T-helper 17 cell (primary cell): ENCODE measurements at regions not wholly inside any gene's neighbourhood (a gene's known extent, or its start where the extent isn't known, plus 50 kb on each side); places are given as distances from the start of the nearest gene placed in this dataset.

Experiments used
- ATAC-seq: fragments of 150-1000 bp; cut with Tn5 transposase; 2 replicates; pipeline ENCODE4 v1.10.0; 2021; ENCODE audit warnings: mild to moderate bottlenecking, moderate library complexity
- DNase-seq, 3 donors: peaks; one replicate each; pipeline versions ENCODE4 v3.0.0 to v3.0.0-alpha.2; 2020 to 2021
- H3K9me3 ChIP-seq: one replicate; pipeline ENCODE4 v1.7.0; 2013; ENCODE audit warnings: low read length, mild to moderate bottlenecking; ENCODE audit not compliant: control insufficient read depth, poor library complexity, severe bottlenecking
- H3K27ac Mint-ChIP-seq: one replicate; pipeline ENCODE4 v1.8.0; 2022; ENCODE audit warnings: mild to moderate bottlenecking, moderate library complexity, mixed read lengths
- H3K27me3 Mint-ChIP-seq: one replicate; pipeline ENCODE4 v1.8.0; 2022; ENCODE audit warnings: mixed read lengths
- H3K36me3 Mint-ChIP-seq: one replicate; pipeline ENCODE4 v1.8.0; 2022; ENCODE audit warnings: low read depth, mixed read lengths
- H3K4me1 Mint-ChIP-seq: one replicate; pipeline ENCODE4 v1.8.0; 2022; ENCODE audit warnings: mild to moderate bottlenecking, mixed read lengths
- H3K4me3 Mint-ChIP-seq: one replicate; pipeline ENCODE4 v1.8.0; 2022; ENCODE audit warnings: mild to moderate bottlenecking, moderate library complexity, mixed read lengths

DNA sequence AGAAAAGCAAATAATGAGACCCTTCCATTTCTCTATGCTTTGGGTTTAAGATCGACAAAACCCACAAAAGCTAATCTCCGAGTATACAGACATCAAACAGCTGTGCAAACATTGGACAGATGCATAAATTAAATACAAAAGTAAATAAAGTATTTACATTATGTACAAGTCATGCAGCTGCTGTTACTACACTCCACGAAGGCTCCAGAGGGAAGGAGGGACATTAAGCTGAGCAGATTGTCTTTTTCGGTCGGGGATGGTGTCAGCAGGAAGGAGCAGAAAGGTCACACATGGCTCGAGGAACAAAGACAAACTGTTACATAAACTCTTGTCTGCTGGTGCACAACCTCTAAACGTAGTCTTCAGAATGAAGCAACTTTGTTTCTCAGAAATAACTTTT lies 88.8 kb upstream of the BARX2 start:
- Mint-ChIP-seq H3K4me3 (no peak overlapping the region), H3K27me3 (peaks cover 63% of the 10 kb centered on the region), H3K36me3 (peaks cover 2% of the 10 kb centered on the region), H3K4me1 (peaks cover 8% of the 10 kb centered on the region), H3K27ac (no peak overlapping the region)
- ATAC-seq (no peak), DNase-seq (no peak)
- no peaks in the 10 kb centered on the region for H3K9me3 ChIP-seq

DNA sequence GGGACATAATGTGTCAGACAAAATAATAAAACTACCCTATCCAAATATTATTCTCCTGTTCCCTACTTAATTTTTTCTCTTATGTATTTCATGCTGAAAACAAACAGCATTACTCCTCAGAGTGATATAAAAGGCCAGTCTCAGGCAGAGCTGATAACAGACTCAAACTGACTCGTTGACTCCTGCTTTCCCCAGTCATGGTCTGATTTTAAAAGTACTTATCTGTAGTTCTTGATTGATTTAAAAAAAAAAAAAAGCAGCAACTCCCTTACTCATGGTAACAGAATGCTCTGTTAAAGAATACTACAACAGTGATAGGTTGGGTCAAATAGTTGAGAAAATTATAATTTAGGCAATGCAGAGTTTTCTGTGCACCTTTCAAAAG lies 90.3 kb upstream of the BARX2 start:
- ATAC-seq = no peak
- Mint-ChIP-seq H3K27ac (no peak overlapping the region), H3K4me3 (no peak overlapping the region), H3K27me3 (peaks cover 57% of the 10 kb centered on the region), H3K4me1 (peaks cover 15% of the 10 kb centered on the region), H3K36me3 (peaks cover 2% of the 10 kb centered on the region)
- no peak for DNase-seq
- H3K9me3 ChIP-seq = no peaks in the 10 kb centered on the region

DNA sequence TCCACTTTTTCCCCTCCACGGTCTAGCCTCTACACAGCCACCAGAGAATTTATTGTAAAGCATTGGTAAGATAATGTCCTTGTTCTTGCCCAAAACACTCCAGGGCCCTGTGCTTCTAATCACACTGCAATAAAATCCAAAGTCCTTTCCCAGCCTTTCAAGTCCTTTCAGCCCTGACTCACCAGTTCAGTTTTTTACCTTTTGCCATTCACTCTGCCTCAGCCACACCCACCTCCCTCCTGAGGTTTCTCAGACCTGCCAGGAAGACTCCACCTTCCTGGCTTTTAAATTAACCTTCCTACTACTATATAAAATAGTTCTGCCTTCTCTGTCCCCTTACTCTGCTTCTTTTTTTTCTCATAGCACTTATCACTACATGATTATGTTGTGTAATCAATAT lies 91.0 kb upstream of the ARHGAP32 start:
- DNase-seq (no peak), ATAC-seq (no peak)
- H3K9me3 ChIP-seq = no peaks in the 10 kb centered on the region
- peaks cover 21% of the 10 kb centered on the region for H3K4me1 Mint-ChIP-seq
- peaks cover 5% of the 10 kb centered on the region for H3K36me3 Mint-ChIP-seq
- peaks cover 38% of the 10 kb centered on the region for H3K27me3 Mint-ChIP-seq
- no peak overlapping the region for H3K4me3 Mint-ChIP-seq
- no peak overlapping the region for H3K27ac Mint-ChIP-seq

DNA sequence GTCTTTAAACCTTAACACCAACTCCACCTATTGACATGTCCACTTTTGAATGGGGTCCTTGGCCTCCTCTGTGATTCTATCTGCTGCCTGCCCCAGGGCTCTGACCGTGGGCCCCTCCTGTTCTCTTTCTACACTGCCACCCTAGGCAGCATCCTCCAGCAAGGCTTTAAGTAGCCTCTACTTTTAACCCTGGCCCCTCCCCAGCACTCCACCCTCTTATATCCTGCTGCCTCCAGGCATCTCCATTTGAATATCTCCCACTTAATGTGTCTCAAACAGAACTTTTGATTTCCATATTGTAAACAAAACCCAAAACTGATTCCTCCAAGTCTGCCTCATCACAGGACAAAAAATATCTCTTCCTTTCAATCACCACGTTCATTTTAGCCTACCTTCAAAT lies 90.5 kb upstream of the ARHGAP32 start:
- H3K4me1 Mint-ChIP-seq = peaks cover 21% of the 10 kb centered on the region
- ATAC-seq = no peak
- no peak overlapping the region for H3K27ac Mint-ChIP-seq
- peaks cover 40% of the 10 kb centered on the region for H3K27me3 Mint-ChIP-seq
- H3K4me3 Mint-ChIP-seq = peak overlapping the region; percentile 3
- no peaks in the 10 kb centered on the region for H3K9me3 ChIP-seq
- H3K36me3 Mint-ChIP-seq = peaks cover 5% of the 10 kb centered on the region
- no peak for DNase-seq

DNA sequence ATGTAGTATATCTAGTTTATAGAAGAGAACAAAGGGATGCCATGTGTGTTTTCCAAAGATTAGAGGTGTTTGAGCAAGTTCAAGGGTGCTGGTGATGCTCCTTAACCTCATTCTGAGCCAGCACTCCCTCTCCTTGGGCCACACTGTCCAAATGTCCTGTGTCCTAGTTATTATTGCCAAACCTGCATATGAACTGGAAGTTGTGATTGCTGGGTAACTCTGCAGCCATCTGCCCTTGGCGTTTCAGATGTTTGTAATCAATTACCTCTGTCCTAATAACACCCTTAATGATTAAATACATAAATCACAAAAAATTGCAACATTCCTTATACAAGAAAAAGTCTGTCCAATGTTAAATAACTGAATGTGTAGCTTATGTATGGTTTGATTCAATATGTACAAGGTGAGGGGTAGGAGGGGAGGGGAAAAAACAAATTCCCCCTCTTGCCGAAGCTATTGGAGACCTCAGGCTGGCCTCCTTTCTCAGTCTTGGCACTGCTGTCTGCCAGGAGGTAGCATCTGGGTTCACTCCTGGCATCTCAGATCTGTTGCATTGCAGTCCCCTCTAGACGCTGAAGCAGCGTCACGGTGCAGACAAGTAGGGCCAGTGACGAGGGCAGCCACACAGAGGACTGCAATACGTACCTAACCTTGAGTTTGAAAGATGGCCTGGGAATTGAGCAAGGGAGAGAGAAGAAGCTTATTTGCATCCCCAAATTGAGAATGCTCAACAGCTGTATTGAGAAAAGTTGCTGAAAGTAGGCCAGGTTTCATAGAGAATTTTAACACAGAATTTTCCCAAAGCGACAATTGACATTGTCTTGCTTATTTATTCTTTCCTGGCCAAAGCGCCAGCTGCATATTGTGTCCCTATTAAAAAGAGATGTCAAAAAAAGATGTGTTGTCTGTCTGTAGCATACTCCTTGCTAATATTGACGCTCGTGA lies 89.6 kb upstream of the ARHGAP32 start:
- Mint-ChIP-seq H3K36me3 (peaks cover 7% of the 10 kb centered on the region), H3K4me1 (peaks cover 23% of the 10 kb centered on the region), H3K27ac (no peak overlapping the region), H3K4me3 (no peak overlapping the region), H3K27me3 (peaks cover 43% of the 10 kb centered on the region)
- ATAC-seq (no peak), DNase-seq (no peak)
- H3K9me3 ChIP-seq = no peaks in the 10 kb centered on the region

DNA sequence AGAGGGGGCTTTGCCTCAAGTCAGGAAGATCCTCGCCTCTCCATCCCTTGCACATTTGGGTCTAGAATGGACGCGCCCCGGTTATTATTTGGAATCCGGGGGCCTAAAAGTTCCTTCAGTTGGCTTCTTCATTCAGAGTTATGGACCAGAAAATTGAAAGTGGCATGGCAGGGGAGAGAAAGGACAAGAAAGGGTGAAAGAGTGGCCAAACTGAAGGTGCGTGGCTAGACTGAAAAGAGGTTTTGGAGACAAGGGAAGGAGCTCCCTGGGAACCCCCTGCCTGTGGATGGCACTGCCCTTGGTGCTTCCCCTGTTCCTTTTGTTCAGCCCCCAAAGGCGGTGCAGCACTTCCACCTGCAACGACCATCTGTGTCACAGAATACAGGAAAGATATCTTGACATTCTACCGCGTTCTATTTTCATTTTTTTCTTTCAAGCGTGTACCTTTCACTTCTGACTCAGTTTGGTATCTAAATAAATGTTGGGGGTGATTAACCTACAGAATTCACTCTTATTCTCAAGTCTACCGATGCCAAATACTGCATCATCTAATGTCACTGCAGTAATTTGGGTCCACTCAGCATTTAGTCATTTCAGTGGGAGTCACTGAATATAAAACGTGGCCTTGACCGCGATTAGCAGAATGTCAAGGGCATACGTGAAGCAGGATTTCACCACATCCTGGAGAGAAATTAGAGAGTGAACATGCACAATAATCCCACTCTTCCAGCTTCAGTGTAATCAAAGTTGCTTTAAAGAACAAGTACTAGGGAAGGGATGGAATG lies 88.1 kb upstream of the ARHGAP32 start:
- peaks cover 7% of the 10 kb centered on the region for H3K36me3 Mint-ChIP-seq
- no peaks in the 10 kb centered on the region for H3K9me3 ChIP-seq
- H3K27ac Mint-ChIP-seq = peak overlapping the region; percentile 93
- peaks cover 23% of the 10 kb centered on the region for H3K4me1 Mint-ChIP-seq
- H3K4me3 Mint-ChIP-seq = peak overlapping the region; percentile 86
- peaks cover 48% of the 10 kb centered on the region for H3K27me3 Mint-ChIP-seq
- no peak for ATAC-seq
- DNase-seq = no peak

DNA sequence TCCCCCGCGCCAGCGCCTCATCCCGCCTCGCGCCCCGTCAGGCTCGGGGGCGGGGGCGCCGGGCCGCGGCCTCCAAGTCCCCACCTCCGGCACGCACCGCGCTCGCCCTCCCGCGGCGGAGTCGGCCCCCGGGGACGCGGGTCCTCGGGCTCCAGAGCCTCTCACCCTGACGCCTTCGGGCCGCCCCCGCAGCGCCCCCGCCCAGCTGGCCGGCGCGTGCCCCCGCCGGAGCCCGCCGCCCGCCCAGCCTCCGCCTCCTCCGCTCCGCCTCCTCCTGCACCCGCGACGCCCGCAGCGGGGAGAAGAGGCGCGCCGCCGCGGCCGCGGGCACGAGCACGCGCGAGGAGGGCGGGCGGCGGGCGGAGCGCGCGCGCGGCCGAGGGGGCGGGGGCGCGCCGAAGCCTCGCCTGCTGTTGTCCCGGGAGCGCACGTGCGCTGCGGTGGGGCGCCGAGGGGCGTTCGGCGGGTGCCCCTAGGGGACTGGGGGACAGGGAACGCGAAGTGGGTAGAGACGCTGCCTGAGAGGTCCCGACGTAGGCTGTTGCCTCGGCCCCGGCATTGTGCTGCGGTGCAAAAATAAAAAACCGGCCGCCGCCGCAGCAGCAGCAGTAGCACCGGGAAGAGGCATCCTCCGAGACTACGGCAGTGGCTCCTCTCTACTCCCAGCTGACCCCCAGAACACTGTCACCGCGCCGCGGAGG lies 87.4 kb upstream of the ARHGAP32 start:
- peaks cover 23% of the 10 kb centered on the region for H3K4me1 Mint-ChIP-seq

DNA sequence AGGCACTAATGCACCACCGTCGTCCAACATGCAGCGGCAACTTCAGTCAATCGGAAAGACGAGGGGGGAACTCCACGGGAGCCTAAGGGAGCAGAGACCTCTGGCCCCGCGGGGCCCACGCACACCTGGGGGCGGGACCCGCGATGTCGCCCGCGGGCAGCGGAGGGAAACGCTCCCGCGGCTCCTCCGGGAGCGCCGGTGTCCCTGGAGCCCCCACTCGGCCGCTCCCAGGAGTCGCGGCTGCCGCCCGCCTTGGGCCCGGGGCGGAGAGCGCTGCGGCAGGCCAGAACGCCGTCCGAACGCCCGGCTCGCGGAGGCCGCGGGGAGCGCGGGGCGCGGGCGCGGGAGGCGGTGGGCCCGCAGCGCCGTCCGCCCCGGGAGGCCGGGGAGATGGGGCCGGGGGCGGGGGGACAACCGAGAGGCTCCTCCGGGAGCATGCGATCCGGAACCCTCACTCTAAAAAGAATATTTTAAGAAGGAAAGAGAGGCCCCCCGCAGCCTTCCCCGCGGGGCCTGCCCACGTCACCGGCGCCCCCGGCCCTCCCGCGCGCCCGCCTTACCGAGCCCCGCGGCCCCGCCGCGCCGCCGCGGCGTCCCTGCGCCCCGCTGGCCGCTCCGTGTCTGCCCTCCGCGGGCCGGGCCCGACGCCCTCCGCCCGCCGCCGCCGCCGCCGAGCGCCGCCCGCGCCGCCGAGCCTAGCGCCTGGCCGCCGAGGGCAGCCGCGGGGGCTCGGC lies 86.6 kb upstream of the ARHGAP32 start:
- ATAC-seq (no peak), DNase-seq (peak in 1 of 3 donors; percentile 8)
- no peaks in the 10 kb centered on the region for H3K9me3 ChIP-seq
- no peak overlapping the region for H3K27ac Mint-ChIP-seq
- peaks cover 7% of the 10 kb centered on the region for H3K36me3 Mint-ChIP-seq
- peaks cover 23% of the 10 kb centered on the region for H3K4me1 Mint-ChIP-seq
- H3K27me3 Mint-ChIP-seq = peaks cover 55% of the 10 kb centered on the region
- peak overlapping the region; percentile 90 for H3K4me3 Mint-ChIP-seq

More for the DNA sequence above, 87.4 kb upstream of the ARHGAP32 start:
- ATAC-seq (peak; percentile 86), DNase-seq (peak; percentile 50 to 69 (median 68))
- Mint-ChIP-seq H3K27me3 (peaks cover 48% of the 10 kb centered on the region), H3K4me3 (peak overlapping the region; percentile 86), H3K36me3 (peaks cover 7% of the 10 kb centered on the region), H3K27ac (peak overlapping the region; percentile 93)
- no peaks in the 10 kb centered on the region for H3K9me3 ChIP-seq

DNA sequence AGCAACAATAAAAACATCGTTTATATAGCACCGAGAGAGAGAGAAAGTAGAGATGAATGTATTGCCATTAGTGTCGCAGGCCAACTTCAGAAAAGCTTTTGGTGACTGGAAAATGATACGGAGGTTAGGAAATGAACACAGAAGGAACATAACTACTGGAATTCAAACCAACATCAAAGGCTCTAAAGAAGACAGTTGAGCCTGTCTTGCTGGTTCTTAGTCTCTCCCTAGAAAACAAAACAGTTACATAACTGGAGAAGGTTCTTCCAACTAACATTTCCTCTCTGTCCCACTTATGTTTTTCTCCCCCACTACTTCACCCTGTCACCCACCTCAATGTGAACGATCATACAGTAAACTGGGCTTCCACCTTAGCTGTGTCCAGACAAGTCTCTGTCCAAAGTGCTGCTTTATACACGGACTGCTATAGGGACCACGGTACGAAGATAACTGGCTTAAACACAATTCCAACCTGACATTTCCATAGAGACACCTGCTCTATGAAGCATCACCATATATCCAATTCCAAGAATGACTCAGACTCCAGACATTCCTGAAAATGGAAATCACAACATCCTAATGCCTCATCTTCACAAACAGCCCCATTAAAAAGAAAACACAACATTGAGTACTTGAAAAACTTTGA lies 85.2 kb upstream of the ARHGAP32 start:
- peaks cover 5% of the 10 kb centered on the region for H3K36me3 Mint-ChIP-seq
- H3K9me3 ChIP-seq = no peaks in the 10 kb centered on the region
- ATAC-seq = no peak
- H3K4me3 Mint-ChIP-seq = peak overlapping the region; percentile 90
- H3K4me1 Mint-ChIP-seq = peaks cover 15% of the 10 kb centered on the region
- peaks cover 48% of the 10 kb centered on the region for H3K27me3 Mint-ChIP-seq
- no peak for DNase-seq
- no peak overlapping the region for H3K27ac Mint-ChIP-seq

DNA sequence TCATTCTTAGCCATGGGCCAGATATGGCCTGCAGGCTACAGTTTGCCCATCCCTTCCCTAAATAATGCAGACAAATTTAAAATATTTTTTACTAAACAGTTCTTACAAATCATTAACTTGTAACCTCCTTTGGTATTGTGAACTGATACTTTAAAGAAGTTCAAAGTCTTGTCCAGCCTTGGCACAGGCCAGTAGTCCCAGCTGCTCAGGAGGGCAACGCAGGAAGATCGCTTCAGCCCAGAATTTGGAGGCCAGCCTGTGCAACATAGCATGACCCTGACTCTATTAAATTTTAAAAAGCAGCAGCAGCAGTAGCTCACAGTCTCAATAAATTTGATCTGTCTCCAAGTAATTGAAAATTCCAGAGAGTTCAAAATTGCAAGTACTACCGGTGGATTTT lies 83.7 kb upstream of the ARHGAP32 start:
- ATAC-seq (no peak), DNase-seq (no peak)
- peaks cover 12% of the 10 kb centered on the region for H3K4me1 Mint-ChIP-seq
- peaks cover 5% of the 10 kb centered on the region for H3K36me3 Mint-ChIP-seq
- no peak overlapping the region for H3K4me3 Mint-ChIP-seq
- no peaks in the 10 kb centered on the region for H3K9me3 ChIP-seq
- H3K27ac Mint-ChIP-seq = no peak overlapping the region
- H3K27me3 Mint-ChIP-seq = peaks cover 46% of the 10 kb centered on the region

DNA sequence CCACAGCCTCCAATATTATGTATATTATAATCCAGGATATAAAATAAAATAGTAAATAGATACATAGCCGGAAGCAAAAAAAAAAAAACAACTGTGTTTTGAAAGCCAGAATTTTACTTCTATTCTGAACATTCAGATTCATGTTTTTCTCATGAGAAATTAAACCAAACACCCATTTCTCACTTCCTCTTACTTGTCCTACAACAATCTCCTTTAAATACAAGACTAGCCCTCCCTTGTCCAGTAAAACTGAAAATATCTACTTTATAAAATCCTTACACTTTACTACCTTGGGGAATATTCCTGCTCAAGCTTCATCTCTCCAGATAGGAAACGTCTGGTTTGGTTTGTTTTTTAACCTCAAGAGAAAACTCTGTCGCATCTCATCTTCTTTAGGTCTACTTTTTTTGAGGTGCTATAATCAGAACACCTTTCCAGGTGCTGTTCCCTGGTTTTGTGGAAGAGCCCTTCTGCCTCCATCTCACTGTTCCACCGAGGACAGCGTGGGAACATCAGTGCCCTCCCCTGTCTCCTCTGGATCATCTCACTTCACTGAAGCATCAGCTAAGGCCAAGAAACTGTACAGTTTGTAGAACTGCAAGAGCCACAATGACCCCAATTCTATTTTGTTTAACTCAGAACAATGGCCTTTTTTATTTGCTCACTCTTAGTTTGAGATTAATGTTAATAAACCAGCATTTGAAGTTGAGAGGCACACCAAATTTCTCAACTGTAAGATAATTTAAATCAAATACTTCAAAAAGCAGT lies 82.0 kb upstream of the ARHGAP32 start:
- Mint-ChIP-seq H3K27me3 (peaks cover 40% of the 10 kb centered on the region), H3K4me1 (peaks cover 4% of the 10 kb centered on the region), H3K4me3 (no peak overlapping the region), H3K27ac (no peak overlapping the region), H3K36me3 (peaks cover 2% of the 10 kb centered on the region)
- no peaks in the 10 kb centered on the region for H3K9me3 ChIP-seq
- no peak for DNase-seq
- no peak for ATAC-seq

DNA sequence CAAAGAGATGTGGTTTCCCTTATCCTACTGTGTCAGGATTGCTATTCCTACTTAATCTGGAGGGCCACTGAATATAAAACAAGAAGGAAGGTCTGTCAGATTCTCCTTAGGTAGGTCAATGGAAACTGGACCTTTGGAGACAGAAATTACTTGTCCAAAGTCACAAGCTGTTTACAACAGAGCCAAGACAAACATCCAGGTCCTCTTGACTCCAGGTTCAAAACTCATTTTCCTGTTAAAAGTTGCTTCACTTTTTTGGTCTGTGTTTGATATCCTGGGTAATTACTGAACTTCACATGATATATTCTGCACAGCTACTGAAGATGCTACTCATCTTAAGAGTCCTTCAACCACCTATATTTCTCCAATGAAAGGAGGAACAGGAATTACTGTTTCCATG lies 81.2 kb upstream of the ARHGAP32 start:
- no peak for ATAC-seq
- DNase-seq = no peak
- peaks cover 4% of the 10 kb centered on the region for H3K4me1 Mint-ChIP-seq
- H3K9me3 ChIP-seq = no peaks in the 10 kb centered on the region
- no peak overlapping the region for H3K27ac Mint-ChIP-seq
- no peak overlapping the region for H3K4me3 Mint-ChIP-seq
- H3K36me3 Mint-ChIP-seq = peaks cover 2% of the 10 kb centered on the region
- H3K27me3 Mint-ChIP-seq = peaks cover 40% of the 10 kb centered on the region
